HUES48 (cell line): ENCODE measurements at regions not wholly inside any gene's neighbourhood (a gene's known extent, or its start where the extent isn't known, plus 50 kb on each side); places are given as distances from the start of the nearest gene placed in this dataset.
A peak's percentile ranks its signal among the peaks of the same experiment; 100 is the strongest.

Source experiments
- H3K27ac ChIP-seq: one replicate; pipeline ENCODE4 v1.7.0; 2013; ENCODE audit warnings: low read depth, low read length, inconsistent platforms
- H3K27me3 ChIP-seq: 2 replicates; pipeline ENCODE4 v1.6.1; 2013; ENCODE audit warnings: mild to moderate bottlenecking, low read length; ENCODE audit not compliant: control insufficient read depth, insufficient read depth
- H3K36me3 ChIP-seq: 2 replicates; pipeline ENCODE4 v1.6.1; 2013; ENCODE audit warnings: low read length; ENCODE audit not compliant: control insufficient read depth, insufficient read depth
- H3K4me1 ChIP-seq: 2 replicates; pipeline ENCODE4 v1.6.1; 2013; ENCODE audit warnings: mild to moderate bottlenecking, low read length; ENCODE audit not compliant: control insufficient read depth, insufficient read depth
- H3K4me3 ChIP-seq: 2 replicates; pipeline ENCODE4 v1.5.1; 2013; ENCODE audit warnings: mild to moderate bottlenecking, low read depth, low read length
- H3K9ac ChIP-seq: 2 replicates; pipeline ENCODE4 v1.6.1; 2013; ENCODE audit warnings: mild to moderate bottlenecking, low read depth, low read length, moderate library complexity
- H3K9me3 ChIP-seq: 2 replicates; pipeline ENCODE4 v1.6.1; 2013; ENCODE audit warnings: low read length; ENCODE audit not compliant: control insufficient read depth, insufficient read depth

DNA sequence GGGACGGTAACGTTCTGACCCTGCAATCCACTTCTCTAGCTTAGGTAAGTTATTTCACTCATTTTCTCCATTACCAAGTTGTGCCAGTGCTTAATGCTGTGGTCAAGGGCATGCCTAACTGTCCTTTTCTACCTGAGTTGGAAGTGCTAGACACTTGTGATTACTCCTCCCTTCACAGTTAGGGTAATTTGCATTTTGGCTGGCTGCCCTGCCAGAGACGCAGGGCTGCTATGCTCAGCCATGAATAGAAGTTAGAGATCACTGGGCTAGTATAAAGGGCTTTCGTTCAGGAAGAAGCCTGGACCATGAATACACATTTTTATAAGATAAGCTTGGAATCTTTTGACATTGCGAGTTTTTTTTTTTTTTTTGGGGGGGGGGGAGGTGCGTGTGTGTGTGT lies 633.2 kb upstream of the NEGR1 start:
- Histone ChIP-seq H3K27me3 (no peaks in the 10 kb centered on the region), H3K36me3 (no peaks in the 10 kb centered on the region), H3K4me3 (no peak overlapping the region), H3K4me1 (peaks cover 11% of the 10 kb centered on the region), H3K27ac (no peak overlapping the region), H3K9me3 (no peaks in the 10 kb centered on the region), H3K9ac (no peak overlapping the region)

GRCh38 chr1:72911656-72912055 lies 629.3 kb upstream of the NEGR1 start:
- no peaks in the 10 kb centered on the region for H3K27me3 ChIP-seq
- H3K36me3 ChIP-seq = no peaks in the 10 kb centered on the region
- H3K27ac ChIP-seq = no peak overlapping the region
- no peak overlapping the region for H3K9ac ChIP-seq
- peaks cover 11% of the 10 kb centered on the region for H3K4me1 ChIP-seq
- no peaks in the 10 kb centered on the region for H3K9me3 ChIP-seq
- no peak overlapping the region for H3K4me3 ChIP-seq

- no peaks in the 10 kb centered on the region for H3K27me3 ChIP-seq
- H3K4me1 ChIP-seq = no peaks in the 10 kb centered on the region
- H3K9me3 ChIP-seq = no peaks in the 10 kb centered on the region
- no peak overlapping the region for H3K9ac ChIP-seq
- no peak overlapping the region for H3K4me3 ChIP-seq
- H3K36me3 ChIP-seq = no peaks in the 10 kb centered on the region
- H3K27ac ChIP-seq = no peak overlapping the region
Observed at GRCh38 chr1:72896256-72896655, 613.9 kb upstream of the NEGR1 start.

DNA sequence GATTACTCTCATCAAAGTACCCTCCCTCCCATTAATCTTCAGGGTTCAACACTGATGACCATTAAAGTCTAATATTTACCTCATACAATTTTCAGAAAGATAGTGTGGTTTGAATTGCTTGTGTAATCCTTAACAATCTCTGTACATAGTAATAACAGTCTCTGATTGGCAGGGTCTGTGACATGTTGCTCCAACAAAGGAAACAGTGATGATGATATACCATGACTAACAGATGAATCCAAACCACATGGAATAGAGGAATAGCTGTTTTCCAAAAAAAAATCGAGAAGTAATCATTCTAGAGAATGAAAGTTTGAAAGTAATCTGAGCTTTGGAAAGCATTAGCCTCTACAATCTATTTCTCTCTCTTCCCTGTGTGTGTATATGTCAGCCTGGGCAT lies 610.1 kb upstream of the NEGR1 start:
- Histone ChIP-seq H3K27ac (no peak overlapping the region), H3K9me3 (no peaks in the 10 kb centered on the region), H3K4me1 (no peaks in the 10 kb centered on the region), H3K36me3 (no peaks in the 10 kb centered on the region), H3K27me3 (no peaks in the 10 kb centered on the region), H3K9ac (no peak overlapping the region), H3K4me3 (no peak overlapping the region)

DNA sequence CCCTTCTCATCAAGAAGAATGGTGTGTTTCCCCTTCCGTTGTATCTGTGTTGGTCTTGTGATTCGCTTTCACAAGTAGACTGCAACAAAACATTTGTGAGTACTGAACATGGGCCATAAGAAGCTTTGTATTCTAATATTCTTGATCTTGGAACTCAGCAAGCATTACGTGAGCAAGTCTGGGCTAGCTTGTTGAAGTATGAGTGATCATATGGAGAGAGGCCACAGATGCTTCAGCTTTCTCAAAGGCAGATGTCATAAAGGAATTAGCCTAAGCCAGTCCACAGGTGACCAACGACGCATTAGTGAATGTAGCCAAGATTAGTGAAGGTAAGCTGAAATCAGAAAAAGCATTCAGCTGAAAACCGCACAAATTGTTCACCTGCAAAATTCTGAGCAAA lies 609.6 kb upstream of the NEGR1 start:
- Histone ChIP-seq H3K27ac (no peak overlapping the region), H3K4me1 (no peaks in the 10 kb centered on the region), H3K4me3 (no peak overlapping the region), H3K36me3 (no peaks in the 10 kb centered on the region), H3K9me3 (no peaks in the 10 kb centered on the region), H3K27me3 (no peaks in the 10 kb centered on the region), H3K9ac (no peak overlapping the region)

DNA sequence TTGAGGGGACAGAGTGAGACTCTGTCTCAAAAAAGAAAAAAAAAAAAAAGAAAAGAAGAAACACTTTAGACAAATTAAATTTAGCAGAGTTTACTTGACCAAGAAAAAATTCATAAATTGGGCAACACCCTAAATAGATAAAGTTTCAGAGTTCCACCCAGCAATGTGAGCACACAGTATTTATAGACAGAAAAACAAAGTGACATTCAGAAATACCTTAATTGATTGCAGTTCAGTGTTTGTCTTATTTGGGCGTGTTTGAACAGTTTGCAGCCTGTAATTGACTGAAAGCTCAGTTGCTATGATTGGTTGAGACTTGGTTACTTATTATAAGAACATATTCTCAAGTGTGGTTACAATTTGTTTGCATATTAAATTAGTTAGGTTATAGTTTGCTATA lies 603.5 kb upstream of the NEGR1 start:
- H3K36me3 ChIP-seq = no peaks in the 10 kb centered on the region
- H3K4me1 ChIP-seq = no peaks in the 10 kb centered on the region
- H3K9ac ChIP-seq = no peak overlapping the region
- no peaks in the 10 kb centered on the region for H3K27me3 ChIP-seq
- H3K4me3 ChIP-seq = no peak overlapping the region
- no peak overlapping the region for H3K27ac ChIP-seq
- no peaks in the 10 kb centered on the region for H3K9me3 ChIP-seq

GRCh38 chr1:72885017-72885416 lies 602.7 kb upstream of the NEGR1 start:
- H3K27ac ChIP-seq = no peak overlapping the region
- no peaks in the 10 kb centered on the region for H3K27me3 ChIP-seq
- H3K9me3 ChIP-seq = no peaks in the 10 kb centered on the region
- H3K4me3 ChIP-seq = no peak overlapping the region
- no peak overlapping the region for H3K9ac ChIP-seq
- H3K4me1 ChIP-seq = no peaks in the 10 kb centered on the region
- no peaks in the 10 kb centered on the region for H3K36me3 ChIP-seq

GRCh38 chr1:72869873-72870272 lies 587.5 kb upstream of the NEGR1 start:
- Histone ChIP-seq H3K9me3 (no peaks in the 10 kb centered on the region), H3K36me3 (no peaks in the 10 kb centered on the region), H3K9ac (no peak overlapping the region), H3K4me3 (no peak overlapping the region), H3K27me3 (no peaks in the 10 kb centered on the region), H3K27ac (no peak overlapping the region), H3K4me1 (no peaks in the 10 kb centered on the region)

GRCh38 chr1:72869441-72869840 lies 587.1 kb upstream of the NEGR1 start:
- Histone ChIP-seq H3K4me3 (no peak overlapping the region), H3K27me3 (no peaks in the 10 kb centered on the region), H3K36me3 (no peaks in the 10 kb centered on the region), H3K9me3 (no peaks in the 10 kb centered on the region), H3K4me1 (no peaks in the 10 kb centered on the region), H3K9ac (no peak overlapping the region), H3K27ac (no peak overlapping the region)

DNA sequence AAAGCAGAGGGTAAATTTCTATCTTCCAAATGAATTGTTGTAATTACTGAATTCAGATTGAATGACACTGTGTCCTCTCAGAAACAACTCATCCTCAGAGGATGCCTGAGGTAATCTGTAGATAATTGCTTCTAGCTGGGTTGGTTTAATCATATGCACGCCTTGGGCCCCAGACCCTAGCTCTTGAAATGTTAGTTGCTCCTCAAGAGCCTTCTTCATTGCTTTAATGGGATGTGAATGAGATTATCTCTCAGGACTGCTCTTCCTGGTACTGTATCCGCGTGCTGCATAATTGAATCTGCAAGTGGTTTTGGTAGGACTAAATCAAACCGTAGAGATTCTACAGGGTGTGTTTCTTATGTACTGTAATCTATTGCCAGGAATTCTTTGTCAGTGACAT lies 569.3 kb upstream of the NEGR1 start:
- H3K4me1 ChIP-seq = peaks cover 13% of the 10 kb centered on the region
- H3K9me3 ChIP-seq = no peaks in the 10 kb centered on the region
- H3K9ac ChIP-seq = no peak overlapping the region
- H3K36me3 ChIP-seq = no peaks in the 10 kb centered on the region
- H3K27ac ChIP-seq = no peak overlapping the region
- H3K4me3 ChIP-seq = no peak overlapping the region
- no peaks in the 10 kb centered on the region for H3K27me3 ChIP-seq

DNA sequence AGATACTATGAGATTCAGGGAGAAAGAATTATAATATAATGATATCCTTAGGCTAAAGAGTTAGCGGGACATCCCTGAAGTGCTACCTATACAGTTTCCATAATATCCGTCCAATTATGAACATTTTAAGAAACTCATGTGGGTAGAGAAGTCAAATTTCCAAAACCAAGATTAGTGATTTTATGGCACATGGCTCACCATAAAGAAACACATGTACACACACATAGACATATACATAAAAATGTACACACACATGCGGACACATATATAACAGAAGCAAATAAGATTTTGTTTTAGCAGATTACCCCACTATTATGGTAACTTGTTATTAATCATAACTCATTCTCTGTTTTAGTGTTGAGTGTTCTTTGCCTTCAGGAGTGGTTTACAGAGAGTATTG lies 566.7 kb upstream of the NEGR1 start:
- Histone ChIP-seq H3K27ac (no peak overlapping the region), H3K9me3 (no peaks in the 10 kb centered on the region), H3K9ac (no peak overlapping the region), H3K4me1 (peaks cover 25% of the 10 kb centered on the region), H3K4me3 (no peak overlapping the region), H3K27me3 (no peaks in the 10 kb centered on the region), H3K36me3 (no peaks in the 10 kb centered on the region)

DNA sequence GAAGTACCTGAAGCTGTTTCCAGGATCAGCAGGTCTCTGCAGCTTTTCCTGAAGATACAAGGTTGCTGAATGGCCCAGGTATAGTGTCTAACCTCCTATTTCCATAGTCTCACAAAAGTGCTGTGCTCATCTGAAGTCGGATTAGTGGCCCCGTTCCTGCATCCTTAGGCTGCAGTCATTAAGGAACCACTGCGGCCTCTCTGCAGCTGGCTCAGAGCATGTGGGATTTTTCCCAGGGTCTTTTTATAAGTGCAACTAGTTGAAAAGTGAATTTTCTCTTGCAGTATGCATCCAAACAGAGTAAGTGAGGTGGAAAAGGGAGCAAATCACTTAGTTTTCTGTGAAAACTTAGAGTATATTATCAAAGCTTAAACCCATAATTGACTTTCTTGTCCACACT lies 565.3 kb upstream of the NEGR1 start:
- H3K27me3 ChIP-seq = no peaks in the 10 kb centered on the region
- no peaks in the 10 kb centered on the region for H3K36me3 ChIP-seq
- H3K4me1 ChIP-seq = peaks cover 25% of the 10 kb centered on the region

More for the DNA sequence above, 565.3 kb upstream of the NEGR1 start:
- H3K9me3 ChIP-seq = no peaks in the 10 kb centered on the region
- peak overlapping the region; percentile 18 for H3K27ac ChIP-seq
- no peak overlapping the region for H3K9ac ChIP-seq
- H3K4me3 ChIP-seq = no peak overlapping the region
